NCI-H446 treated with DMSO at 0.1 percent for 48 hours (cell line): ENCODE measurements at regions not wholly inside any gene's neighbourhood (a gene's known extent, or its start where the extent isn't known, plus 50 kb on each side); places are given as distances from the start of the nearest gene placed in this dataset.

Experiments
- DNase-seq: peaks from one replicate; lab custom pipeline; 2025; lab: John Stamatoyannopoulos, UW

GRCh38 chr1:65486613-65487012, 66.1 kb downstream of the LEPR start:
- no peak for DNase-seq

GRCh38 chr1:65489481-65489880, 69.0 kb downstream of the LEPR start:
- no peak for DNase-seq

- DNase-seq, result no peak
These were observed 70.0 kb downstream of the LEPR start for GRCh38 chr1:65490231-65491009.

GRCh38 chr1:65491472-65491871, 71.0 kb downstream of the LEPR start:
- DNase-seq, result no peak

GRCh38 chr1:65493802-65494201, 73.3 kb downstream of the LEPR start:
- no peak for DNase-seq

GRCh38 chr1:65494671-65495070, 74.2 kb downstream of the LEPR start:
- no peak for DNase-seq

- no peak for DNase-seq
These were observed 74.7 kb downstream of the LEPR start for GRCh38 chr1:65495137-65495536.

GRCh38 chr1:65497256-65497830, 76.9 kb downstream of the LEPR start:
- no peak for DNase-seq

GRCh38 chr1:65503427-65503826, 83.0 kb downstream of the LEPR start:
- DNase-seq, result no peak

GRCh38 chr1:65504263-65504662, 83.8 kb downstream of the LEPR start:
- no peak for DNase-seq

- no peak for DNase-seq
These were observed 85.3 kb downstream of the LEPR start for GRCh38 chr1:65505547-65506300.

- no peak for DNase-seq
These were observed 87.6 kb downstream of the LEPR start for GRCh38 chr1:65508051-65508450.

GRCh38 chr1:65509912-65510680, 89.6 kb downstream of the LEPR start:
- no peak for DNase-seq

GRCh38 chr1:65510961-65511360, 90.5 kb downstream of the LEPR start:
- no peak for DNase-seq

- DNase-seq, result no peak
These were observed 91.9 kb downstream of the LEPR start for GRCh38 chr1:65512383-65512782.

- DNase-seq, result no peak
These were observed 92.7 kb downstream of the LEPR start for GRCh38 chr1:65512967-65513780.

GRCh38 chr1:65514041-65514440, 93.6 kb downstream of the LEPR start:
- DNase-seq, result no peak

GRCh38 chr1:65524931-65525265, 104.4 kb downstream of the LEPR start:
- no peak for DNase-seq

GRCh38 chr1:65525266-65526048, 105.0 kb downstream of the LEPR start:
- no peak for DNase-seq

GRCh38 chr1:65526049-65526556, 105.6 kb downstream of the LEPR start:
- no peak for DNase-seq

GRCh38 chr1:65527190-65527589, 106.7 kb downstream of the LEPR start:
- peak; percentile 45 for DNase-seq
